Activated CD8-positive, alpha-beta memory T cell treated with anti-CD3 and anti-CD28 coated beads for 36 hours (primary cell): ENCODE measurements at regions not wholly inside any gene's neighbourhood (a gene's known extent, or its start where the extent isn't known, plus 50 kb on each side); places are given as distances from the start of the nearest gene placed in this dataset.
"Not testable (repeated sequence)": the region's sequence is repeated elsewhere in the genome, so short reads cannot be mapped to it uniquely, and the experiment has no call there.

Experiments used
- CTCF ChIA-PET: fragments of 350-600 bp; sonication (Branson Sonifier 250); formaldehyde crosslinking; loops from one replicate; lab custom pipeline; 2021; ENCODE audit warnings: antibody characterized with exemption; lab: Charles Lee
- POLR2A ChIA-PET: fragments of 350-600 bp; sonication (Branson Sonifier 250); formaldehyde crosslinking; loops from one replicate; lab custom pipeline; 2021; ENCODE audit warnings: antibody characterized with exemption; lab: Charles Lee

DNA sequence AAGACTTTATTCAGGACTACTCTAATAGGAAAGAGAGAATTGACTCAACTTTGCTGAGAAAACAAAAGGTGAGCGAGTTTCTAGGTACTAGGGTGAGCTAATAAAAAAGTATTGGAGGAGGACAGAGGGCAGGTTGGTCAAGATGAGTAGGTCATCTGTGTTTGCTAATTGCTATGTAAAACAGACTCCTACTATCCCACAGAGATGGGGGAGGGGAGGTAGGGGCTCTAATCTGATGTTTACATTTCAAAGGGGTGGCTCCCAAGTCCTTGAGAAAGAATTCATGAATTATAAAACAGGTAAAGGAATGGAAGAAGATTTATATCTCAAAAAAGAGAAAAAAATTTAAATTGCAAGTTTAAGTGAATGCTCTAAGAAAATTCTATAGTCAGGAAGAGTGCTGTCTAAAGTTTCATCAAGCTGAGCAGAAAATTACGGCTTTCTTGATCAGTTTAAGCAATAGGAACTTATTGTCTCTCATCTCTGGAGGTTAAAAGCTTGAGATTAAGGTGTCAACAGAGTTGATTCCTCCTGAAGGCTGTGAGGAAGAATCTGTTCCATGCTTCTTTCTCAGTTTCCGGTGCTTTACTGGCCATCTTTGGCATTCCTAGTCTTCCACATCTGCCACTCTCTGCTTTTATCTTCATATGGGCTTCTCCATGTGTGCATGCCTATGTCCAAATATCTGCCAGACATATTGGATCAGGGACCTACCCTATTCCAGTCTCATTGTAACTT lies 790.3 kb downstream of the SLITRK5 start:
- ChIA-PET CTCF (no interaction called here), POLR2A (no interaction called here)

- ChIA-PET POLR2A (no interaction called here), CTCF (no interaction called here)
Observed at GRCh38 chr13:88464851-88465250, 793.7 kb downstream of the SLITRK5 start.

GRCh38 chr13:88472316-88472715 lies 801.1 kb downstream of the SLITRK5 start:
- ChIA-PET CTCF (no interaction called here), POLR2A (no interaction called here)

- ChIA-PET CTCF (no interaction called here), POLR2A (no interaction called here)
Observed at GRCh38 chr13:88483202-88483601, 812.0 kb downstream of the SLITRK5 start.

GRCh38 chr13:88507909-88508308 lies 836.7 kb downstream of the SLITRK5 start:
- ChIA-PET CTCF (no interaction called here), POLR2A (no interaction called here)

- POLR2A ChIA-PET, CTCF ChIA-PET: not testable (repeated sequence)
Observed at GRCh38 chr13:88512993-88513392, 841.8 kb downstream of the SLITRK5 start.

DNA sequence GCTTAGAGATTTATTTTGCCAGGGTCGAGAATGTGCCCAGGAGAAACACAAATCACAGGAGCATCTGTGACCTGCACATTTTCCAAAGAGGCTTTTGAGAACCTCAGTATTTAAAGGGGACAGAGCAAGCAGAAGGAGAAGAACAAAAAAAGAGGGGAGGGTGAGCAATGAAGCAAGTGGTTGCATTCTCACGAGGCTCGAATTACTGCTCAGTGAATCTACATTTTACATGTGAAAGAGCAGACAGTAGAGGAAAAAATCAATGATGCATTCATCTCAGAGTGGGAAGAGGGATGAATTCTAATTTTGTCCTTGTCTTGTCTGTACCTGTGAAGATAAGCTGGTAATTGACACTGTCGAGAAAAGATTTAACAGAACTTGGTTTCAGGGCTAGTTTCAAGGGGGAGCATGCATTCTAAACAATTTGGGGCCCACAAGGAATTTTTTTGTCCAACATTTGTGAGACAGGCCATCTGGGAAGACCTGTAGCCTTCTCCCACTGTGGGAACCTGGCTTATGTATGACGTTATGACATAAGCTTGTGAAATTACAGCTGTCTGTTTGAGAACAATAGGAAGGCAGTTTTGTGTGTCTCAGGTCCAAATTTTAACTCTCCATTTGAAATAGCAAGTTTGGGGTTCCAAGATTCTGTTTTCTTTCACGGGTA lies 855.1 kb downstream of the SLITRK5 start:
- ChIA-PET POLR2A (no interaction called here), CTCF (no interaction called here)

GRCh38 chr13:88526853-88527215 lies 855.7 kb downstream of the SLITRK5 start:
- ChIA-PET CTCF (no interaction called here), POLR2A (no interaction called here)

GRCh38 chr13:88541994-88542393 lies 870.8 kb downstream of the SLITRK5 start:
- ChIA-PET POLR2A (no interaction called here), CTCF (no interaction called here)

DNA sequence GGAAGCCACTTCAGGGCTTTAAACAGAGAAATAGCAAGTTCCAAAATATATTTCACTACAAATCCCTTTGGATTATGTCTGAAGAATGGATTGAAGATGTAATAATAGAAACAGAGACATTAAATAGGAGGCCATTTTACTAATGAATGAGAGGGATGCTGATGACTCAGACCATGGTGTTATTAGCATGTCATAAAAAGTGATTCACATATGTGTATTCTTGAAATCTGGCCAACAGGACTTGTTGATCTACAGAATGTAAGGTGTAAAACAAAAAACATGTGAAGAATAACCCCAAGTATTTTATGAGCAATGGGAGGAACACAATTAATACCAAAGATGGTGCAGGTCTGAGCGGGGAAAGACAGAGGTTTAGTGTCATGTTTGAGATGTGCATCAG lies 873.7 kb downstream of the SLITRK5 start:
- ChIA-PET POLR2A (no interaction called here), CTCF (no interaction called here)

GRCh38 chr13:88552966-88553365 lies 881.8 kb downstream of the SLITRK5 start:
- POLR2A ChIA-PET = no interaction called here

DNA sequence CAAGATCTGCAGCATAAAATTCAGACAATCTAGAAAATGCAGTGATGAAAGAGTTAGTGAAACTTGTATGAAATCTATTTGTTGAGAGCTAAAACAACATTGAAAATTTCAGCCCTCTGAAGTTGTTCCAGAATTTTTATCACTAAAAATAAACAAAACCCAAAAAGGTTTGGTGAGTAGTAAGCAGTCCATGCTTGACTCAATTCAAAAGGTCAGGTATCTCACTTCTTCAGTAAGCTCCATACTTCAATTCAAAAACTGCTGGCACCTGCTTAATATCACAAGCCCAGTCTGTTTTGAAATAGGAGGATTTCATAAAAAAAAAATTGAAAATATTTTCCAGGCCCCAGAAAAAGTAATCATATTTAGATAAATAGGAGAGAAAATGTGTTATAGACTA lies 894.4 kb downstream of the SLITRK5 start:
- ChIA-PET CTCF (no interaction called here), POLR2A (no interaction called here)

More at GRCh38 chr13:88552966-88553365, 881.8 kb downstream of the SLITRK5 start:
- CTCF ChIA-PET = no interaction called here

GRCh38 chr13:88585861-88586260 lies 914.7 kb downstream of the SLITRK5 start:
- ChIA-PET POLR2A (no interaction called here), CTCF (no interaction called here)

GRCh38 chr13:88586263-88586662 lies 915.1 kb downstream of the SLITRK5 start:
- CTCF ChIA-PET = no interaction called here
- POLR2A ChIA-PET = no interaction called here

DNA sequence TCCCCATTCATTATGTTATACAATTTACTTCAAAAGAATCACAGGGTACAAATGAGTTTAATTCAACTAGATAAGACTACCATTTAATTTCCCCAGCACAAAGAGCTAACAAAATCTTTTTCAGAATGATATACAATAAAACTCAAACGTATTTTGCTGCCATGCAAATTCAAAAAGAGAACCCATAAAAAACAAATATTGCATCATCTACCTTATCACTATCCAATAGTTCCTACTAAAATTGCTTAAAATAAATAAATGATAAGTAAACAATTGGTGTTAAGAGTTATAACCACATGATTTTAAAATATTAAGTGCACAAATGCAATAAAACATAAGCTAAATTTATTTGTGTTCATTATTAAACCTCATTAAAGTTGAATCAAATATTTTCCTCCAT lies 919.4 kb downstream of the SLITRK5 start:
- CTCF ChIA-PET = no interaction called here
- POLR2A ChIA-PET = no interaction called here

DNA sequence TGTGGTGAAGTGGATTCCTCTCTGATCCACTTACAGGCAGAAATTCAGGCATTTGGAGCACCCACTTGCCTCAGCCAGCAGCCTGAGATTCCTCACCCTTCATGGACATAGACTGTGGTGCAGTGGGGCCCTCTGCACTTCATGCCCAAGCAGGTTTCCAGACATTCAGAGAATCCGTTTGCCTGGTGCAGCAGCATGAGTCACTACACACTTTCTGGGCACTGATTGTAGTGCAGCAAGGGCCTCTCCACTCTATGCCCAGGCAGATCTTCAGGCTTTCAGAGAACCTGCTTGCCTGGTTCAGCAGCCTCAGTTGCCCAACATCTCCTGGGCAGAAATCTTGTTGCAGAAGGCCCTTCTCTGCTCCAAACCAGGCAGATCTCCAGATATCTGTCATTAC lies 920.9 kb downstream of the SLITRK5 start:
- ChIA-PET POLR2A (no interaction called here), CTCF (no interaction called here)

DNA sequence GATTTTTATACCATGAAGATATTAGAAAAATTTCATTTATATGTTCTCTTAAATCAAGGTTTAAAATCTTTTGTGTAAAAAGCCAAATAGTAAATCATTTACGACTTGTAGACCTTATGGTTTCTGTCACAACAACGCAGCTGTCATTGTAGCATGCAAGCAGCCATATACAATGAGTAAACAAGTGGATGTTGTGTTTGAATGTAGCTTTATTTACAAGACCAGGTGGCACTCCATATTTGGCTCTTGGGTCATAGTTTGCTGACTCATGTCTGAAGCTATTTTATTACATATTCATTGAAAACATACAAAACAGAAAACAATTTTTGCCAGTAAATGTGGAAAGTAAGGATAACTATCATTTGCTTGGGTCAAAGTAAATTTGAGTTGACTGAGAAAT lies 930.8 kb downstream of the SLITRK5 start:
- ChIA-PET CTCF (no interaction called here), POLR2A (no interaction called here)

- ChIA-PET CTCF (no interaction called here), POLR2A (no interaction called here)
Observed at GRCh38 chr13:88602786-88603777, 931.9 kb downstream of the SLITRK5 start.

DNA sequence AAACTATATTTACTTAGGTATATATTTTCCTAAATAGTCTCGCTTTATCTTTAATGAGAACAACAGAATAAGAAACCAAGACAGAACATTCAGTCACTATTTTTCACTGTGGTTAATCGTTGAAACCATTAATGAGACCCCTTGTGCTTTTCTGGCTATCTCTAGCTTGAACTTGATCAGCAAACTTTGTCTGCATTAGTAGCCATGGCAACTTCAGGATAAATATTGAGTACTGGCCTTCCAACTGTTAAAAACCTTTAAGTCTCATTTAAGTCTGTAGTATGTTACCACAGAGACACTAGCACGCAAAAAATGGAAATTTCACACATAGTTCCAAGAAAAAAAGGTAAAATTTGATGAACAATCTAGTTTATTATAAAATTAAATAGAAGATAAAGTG lies 946.0 kb downstream of the SLITRK5 start:
- CTCF ChIA-PET = no interaction called here
- POLR2A ChIA-PET = interaction anchor here (0.6 kb wide), 1 partner anchor 390 kb away, joined by 3 read pairs; no protein-coding TSS in a partner anchor

DNA sequence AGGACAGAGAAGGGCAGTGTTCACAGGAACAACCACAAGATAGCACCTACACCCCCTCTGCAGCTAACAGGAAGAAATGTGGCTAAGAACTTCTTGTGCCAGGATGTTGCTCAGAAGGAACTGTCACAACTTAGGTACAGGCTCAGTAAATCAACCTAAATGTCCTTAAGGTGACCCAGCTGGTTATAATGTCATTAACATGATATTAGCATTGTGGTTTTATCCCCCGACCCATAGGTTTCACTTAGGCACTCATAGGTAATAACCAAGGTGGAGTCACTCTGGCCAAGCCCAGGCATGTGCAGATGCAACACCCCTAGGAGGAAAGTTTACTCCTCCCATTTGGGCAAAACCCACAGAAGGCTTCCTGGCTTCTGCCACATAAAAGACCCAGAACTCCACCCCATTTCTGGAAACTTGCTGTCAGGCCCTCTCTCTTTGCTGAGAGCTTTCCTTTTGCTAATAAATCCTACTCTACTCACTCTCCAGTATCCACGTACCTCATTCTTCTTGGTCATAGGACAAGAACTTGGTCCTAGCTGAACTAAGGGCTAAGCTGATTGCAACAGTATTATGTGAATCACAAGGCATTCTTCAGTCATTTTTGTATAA lies 951.3 kb downstream of the SLITRK5 start:
- POLR2A ChIA-PET = no interaction called here
- CTCF ChIA-PET = no interaction called here
